SK-N-SH (cell line): ENCODE measurements at regions not wholly inside any gene's neighbourhood (a gene's known extent, or its start where the extent isn't known, plus 50 kb on each side); places are given as distances from the start of the nearest gene placed in this dataset.

Source experiments
- CTCF ChIA-PET: fragments of 300-600, 350-600 bp; formaldehyde crosslinking; extraction: SDS; loops from one replicate; lab custom pipeline; 2021; lab: Yijun Ruan, JAX
- POLR2A ChIA-PET: fragments of 350-600 bp; sonication (Branson Sonifier 250); formaldehyde crosslinking; extraction: SDS; loops from one replicate; lab custom pipeline; 2020; ENCODE audit warnings: antibody characterized with exemption, inconsistent platforms; lab: Yijun Ruan, JAX
- DNase-seq: peaks from one replicate; pipeline ENCODE4 v3.0.0; 2012
- H2AFZ ChIP-seq: fragments of 200-600 bp; sonication (generic); 2 replicates; pipeline ENCODE4 v1.8.1; 2016; ENCODE audit warnings: antibody characterized with exemption, mild to moderate bottlenecking, low read depth
- H3F3A ChIP-seq: fragments of 200-600 bp; sonication (generic); replicated peaks from 2 replicates; pipeline ENCODE3; 2016; ENCODE audit warnings: antibody characterized with exemption, mild to moderate bottlenecking; ENCODE audit not compliant: insufficient read depth
- H3K27ac ChIP-seq, 2 experiments: fragments of 200-500 bp in 1 of 2; fragments of 200-600 bp in 1 of 2; sonication (Bioruptor generic) in 1 of 2; sonication (generic), shearing (Covaris generic) in 1 of 2; 2 replicates each; pipeline versions ENCODE4 v1.5.1 to v1.6.1; 2014 to 2016; ENCODE audit warnings: low read depth in 2 of 2, inconsistent platforms in 1 of 2, low read length in 1 of 2, mild to moderate bottlenecking in 1 of 2, mixed read lengths in 1 of 2
- H3K27me3 ChIP-seq: fragments of 200-600 bp; sonication (generic), shearing (Covaris generic); 2 replicates; pipeline ENCODE4 v1.6.1; 2016; ENCODE audit warnings: mixed run types; ENCODE audit not compliant: insufficient read depth
- H3K36me3 ChIP-seq, 2 experiments: fragments of 200-500 bp in 1 of 2; fragments of 200-600 bp in 1 of 2; sonication (Bioruptor generic) in 1 of 2; sonication (generic) in 1 of 2; replicated peaks in 1 of 2; 2 replicates each; pipeline versions ENCODE3 to v1.5.1; 2014 to 2016; ENCODE audit warnings: low read length in 1 of 2, mild to moderate bottlenecking in 1 of 2; ENCODE audit not compliant: insufficient read depth in 2 of 2, control insufficient read depth in 1 of 2
- H3K4me1 ChIP-seq, 2 experiments: fragments of 200-500 bp in 1 of 2; fragments of 200-600 bp in 1 of 2; sonication (Bioruptor generic) in 1 of 2; sonication (generic), shearing (Covaris generic) in 1 of 2; 2 replicates each; pipeline versions ENCODE4 v1.5.1 to v1.6.1; 2014 to 2016; ENCODE audit warnings: low read depth in 1 of 2, low read length in 1 of 2, mixed run types in 1 of 2; ENCODE audit not compliant: insufficient read depth in 2 of 2, control insufficient read depth in 1 of 2
- H3K4me2 ChIP-seq: fragments of 200-600 bp; sonication (generic), shearing (Covaris generic); 2 replicates; pipeline ENCODE4 v1.6.1; 2017; ENCODE audit warnings: mixed run types
- H3K4me3 ChIP-seq, 2 experiments: fragments of 200-500 bp in 1 of 2; fragments of 200-600 bp in 1 of 2; sonication (Bioruptor generic) in 1 of 2; sonication (generic), shearing (Covaris generic) in 1 of 2; 2 replicates each; pipeline versions ENCODE4 v1.5.1 to v1.8.1; 2014 to 2016; ENCODE audit warnings: low read depth in 2 of 2, inconsistent platforms in 1 of 2, low read length in 1 of 2, mild to moderate bottlenecking in 1 of 2, mixed read lengths in 1 of 2, moderate library complexity in 1 of 2
- H3K79me2 ChIP-seq: fragments of 200-600 bp; sonication (generic); 2 replicates; pipeline ENCODE4 v1.8.1; 2017; ENCODE audit warnings: mild to moderate bottlenecking; ENCODE audit not compliant: insufficient read depth
- H3K9ac ChIP-seq: fragments of 200-600 bp; sonication (generic); 2 replicates; pipeline ENCODE4 v1.6.1; 2017; ENCODE audit warnings: mixed run types
- H3K9me2 ChIP-seq: fragments of 200-600 bp; sonication (generic); 2 replicates; pipeline ENCODE4 v1.6.1; 2017; ENCODE audit warnings: mixed run types
- H3K9me3 ChIP-seq: fragments of 200-600 bp; sonication (generic); 2 replicates; pipeline ENCODE4 v1.6.1; 2017; ENCODE audit warnings: mixed run types, mild to moderate bottlenecking, moderate library complexity
- H4K20me1 ChIP-seq: fragments of 200-600 bp; sonication (generic); 2 replicates; pipeline ENCODE4 v1.6.1; 2017; ENCODE audit warnings: mild to moderate bottlenecking, mixed run types; ENCODE audit not compliant: insufficient read depth
- EZH2phosphoT487 ChIP-seq: fragments of 200-600 bp; sonication (generic); IDR thresholded peaks from 2 replicates; pipeline ENCODE4 v1.6.1; 2017; ENCODE audit warnings: low read depth, mixed run types, mild to moderate bottlenecking, antibody characterized with exemption, moderate library complexity, borderline replicate concordance
- FOXJ3 ChIP-seq: sonication (generic); formaldehyde crosslinking; IDR thresholded peaks from 2 replicates; pipeline ENCODE4 v1.5.1; 2020; ENCODE audit warnings: mild to moderate bottlenecking, missing genetic modification reagents
- FOXM1 ChIP-seq: IDR thresholded peaks from 2 replicates; pipeline ENCODE4 v1.4.0; 2012; ENCODE audit warnings: low read depth, mild to moderate bottlenecking
- GATA2 ChIP-seq: sonication (generic); formaldehyde crosslinking; IDR thresholded peaks from 2 replicates; pipeline ENCODE4 v1.5.0; 2020; ENCODE audit warnings: mild to moderate bottlenecking, missing genetic modification reagents
- JUND ChIP-seq: IDR thresholded peaks from 2 replicates; pipeline ENCODE4 v1.4.0; 2012
- MEF2A ChIP-seq: IDR thresholded peaks from 2 replicates; pipeline ENCODE4 v1.4.0; 2012; ENCODE audit warnings: low read depth, borderline replicate concordance
- NFIC ChIP-seq: IDR thresholded peaks from 2 replicates; pipeline ENCODE4 v1.4.0; 2012; ENCODE audit warnings: borderline replicate concordance
- NRF1 ChIP-seq: IDR thresholded peaks from 2 replicates; pipeline ENCODE4 v1.6.1; 2012; ENCODE audit warnings: low read depth, mild to moderate bottlenecking, low read length
- RCOR1 ChIP-seq: fragments of 150-350 bp; IDR thresholded peaks from 2 replicates; pipeline ENCODE4 v1.6.1; 2017; ENCODE audit warnings: antibody characterized with exemption, low read length
- RFX5 ChIP-seq: IDR thresholded peaks from 2 replicates; pipeline ENCODE4 v1.6.1; 2012; ENCODE audit warnings: mild to moderate bottlenecking, improper control_type of control experiment, low read length
- SIN3A ChIP-seq: IDR thresholded peaks from 2 replicates; pipeline ENCODE4 v1.6.1; 2012; ENCODE audit warnings: low read depth, mild to moderate bottlenecking, low read length, moderate library complexity, borderline replicate concordance
- SMC3 ChIP-seq: IDR thresholded peaks from 2 replicates; pipeline ENCODE4 v1.6.1; 2012; ENCODE audit warnings: low read depth, low read length, improper control_type of control experiment
- TAF1 ChIP-seq: IDR thresholded peaks from 2 replicates; pipeline ENCODE4 v1.6.1; 2012; ENCODE audit warnings: low read depth, mild to moderate bottlenecking, low read length, moderate library complexity, borderline replicate concordance
- TEAD4 ChIP-seq: IDR thresholded peaks from 2 replicates; pipeline ENCODE4 v1.4.0; 2012; ENCODE audit warnings: mild to moderate bottlenecking, borderline replicate concordance; ENCODE audit not compliant: insufficient read depth
- YY1 ChIP-seq: IDR thresholded peaks from 2 replicates; pipeline ENCODE4 v1.4.0; 2012; ENCODE audit warnings: low read depth, mild to moderate bottlenecking
- TF ChIP-seq, protein P1 (sequence below): IDR thresholded peaks from 2 replicates; pipeline ENCODE4 v1.6.1; 2012; ENCODE audit warnings: mild to moderate bottlenecking, low read depth, low read length, moderate library complexity
- TF ChIP-seq, protein P2 (sequence below): IDR thresholded peaks from 2 replicates; pipeline ENCODE4 v1.4.0; 2012; ENCODE audit warnings: low read depth, borderline replicate concordance
- TF ChIP-seq, protein P3 (sequence below): fragments of 200-600 bp; sonication (generic); IDR thresholded peaks from 2 replicates; pipeline ENCODE4 v1.6.1; 2017; ENCODE audit warnings: antibody characterized with exemption, mild to moderate bottlenecking, moderate library complexity
- TF ChIP-seq, protein P4 (sequence below): fragments of 150-350 bp; IDR thresholded peaks from 2 replicates; pipeline ENCODE4 v1.6.1; 2016; ENCODE audit warnings: mild to moderate bottlenecking, low read depth, low read length
- TF ChIP-seq, protein P5 (sequence below): IDR thresholded peaks from 2 replicates; pipeline ENCODE4 v1.4.0; 2012; ENCODE audit warnings: low read depth
- TF ChIP-seq, protein P6 (sequence below): IDR thresholded peaks from 2 replicates; pipeline ENCODE4; 2012

DNA sequence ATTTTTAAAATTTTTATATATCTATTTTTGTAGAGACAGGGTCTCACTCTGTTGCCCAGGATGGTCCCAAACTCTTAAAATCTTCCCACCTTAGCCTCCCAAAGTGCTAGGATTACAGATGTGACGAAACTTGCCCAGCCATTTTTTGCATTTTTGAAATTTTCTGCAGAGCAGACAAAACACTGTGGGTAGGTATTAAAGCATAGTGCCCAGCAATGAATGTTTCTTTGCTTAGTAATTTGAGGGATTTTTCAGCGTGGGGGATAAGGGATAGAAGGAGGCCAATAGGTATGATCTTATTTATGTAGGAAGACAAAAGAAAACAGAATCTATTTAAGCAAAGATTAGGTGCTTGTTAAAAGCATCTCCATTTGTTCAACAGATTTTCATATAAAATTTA, 446.8 kb upstream of the DPH6 start (continued):
- TF ChIP-seq FOXM1 (no peak), YY1 (no peak), JUND (no peak), RFX5 (no peak), MEF2A (no peak)
- TF ChIP-seq, all 33 proteins: peak for 0

DNA sequence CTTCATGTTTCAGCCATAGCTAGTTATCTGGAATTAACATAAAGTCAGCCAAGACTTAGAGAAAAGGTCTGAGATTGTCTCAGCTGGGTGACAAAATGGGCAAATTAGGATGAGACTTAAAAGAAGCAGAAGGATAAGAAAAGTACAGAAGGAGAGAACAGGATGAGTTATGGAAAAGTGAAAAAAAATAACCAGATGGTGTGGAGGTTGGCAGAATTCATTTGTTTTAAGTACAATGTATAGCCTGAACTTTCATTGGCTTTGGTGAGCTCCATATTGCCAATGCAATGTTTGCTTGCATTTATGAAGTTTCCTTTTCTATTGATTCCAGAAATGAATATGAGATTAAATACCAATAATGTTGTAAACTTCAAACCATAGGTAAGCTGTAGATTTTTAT, 447.2 kb upstream of the DPH6 start:
- no peak for TF ChIP-seq RCOR1
- TF ChIP-seq SIN3A = no peak
- TF ChIP-seq NFIC = no peak
- TF ChIP-seq FOXJ3 (CRISPR knock-in tag) = no peak
- no peak for TF ChIP-seq TAF1
- TF ChIP-seq MEF2A = no peak
- TF ChIP-seq, protein P1, sequence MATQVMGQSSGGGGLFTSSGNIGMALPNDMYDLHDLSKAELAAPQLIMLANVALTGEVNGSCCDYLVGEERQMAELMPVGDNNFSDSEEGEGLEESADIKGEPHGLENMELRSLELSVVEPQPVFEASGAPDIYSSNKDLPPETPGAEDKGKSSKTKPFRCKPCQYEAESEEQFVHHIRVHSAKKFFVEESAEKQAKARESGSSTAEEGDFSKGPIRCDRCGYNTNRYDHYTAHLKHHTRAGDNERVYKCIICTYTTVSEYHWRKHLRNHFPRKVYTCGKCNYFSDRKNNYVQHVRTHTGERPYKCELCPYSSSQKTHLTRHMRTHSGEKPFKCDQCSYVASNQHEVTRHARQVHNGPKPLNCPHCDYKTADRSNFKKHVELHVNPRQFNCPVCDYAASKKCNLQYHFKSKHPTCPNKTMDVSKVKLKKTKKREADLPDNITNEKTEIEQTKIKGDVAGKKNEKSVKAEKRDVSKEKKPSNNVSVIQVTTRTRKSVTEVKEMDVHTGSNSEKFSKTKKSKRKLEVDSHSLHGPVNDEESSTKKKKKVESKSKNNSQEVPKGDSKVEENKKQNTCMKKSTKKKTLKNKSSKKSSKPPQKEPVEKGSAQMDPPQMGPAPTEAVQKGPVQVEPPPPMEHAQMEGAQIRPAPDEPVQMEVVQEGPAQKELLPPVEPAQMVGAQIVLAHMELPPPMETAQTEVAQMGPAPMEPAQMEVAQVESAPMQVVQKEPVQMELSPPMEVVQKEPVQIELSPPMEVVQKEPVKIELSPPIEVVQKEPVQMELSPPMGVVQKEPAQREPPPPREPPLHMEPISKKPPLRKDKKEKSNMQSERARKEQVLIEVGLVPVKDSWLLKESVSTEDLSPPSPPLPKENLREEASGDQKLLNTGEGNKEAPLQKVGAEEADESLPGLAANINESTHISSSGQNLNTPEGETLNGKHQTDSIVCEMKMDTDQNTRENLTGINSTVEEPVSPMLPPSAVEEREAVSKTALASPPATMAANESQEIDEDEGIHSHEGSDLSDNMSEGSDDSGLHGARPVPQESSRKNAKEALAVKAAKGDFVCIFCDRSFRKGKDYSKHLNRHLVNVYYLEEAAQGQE = no peak
- no peak for TF ChIP-seq SMC3
- TF ChIP-seq YY1 = no peak
- TF ChIP-seq, protein P2, sequence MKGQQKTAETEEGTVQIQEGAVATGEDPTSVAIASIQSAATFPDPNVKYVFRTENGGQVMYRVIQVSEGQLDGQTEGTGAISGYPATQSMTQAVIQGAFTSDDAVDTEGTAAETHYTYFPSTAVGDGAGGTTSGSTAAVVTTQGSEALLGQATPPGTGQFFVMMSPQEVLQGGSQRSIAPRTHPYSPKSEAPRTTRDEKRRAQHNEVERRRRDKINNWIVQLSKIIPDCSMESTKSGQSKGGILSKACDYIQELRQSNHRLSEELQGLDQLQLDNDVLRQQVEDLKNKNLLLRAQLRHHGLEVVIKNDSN = no peak
- TF ChIP-seq, protein P3, sequence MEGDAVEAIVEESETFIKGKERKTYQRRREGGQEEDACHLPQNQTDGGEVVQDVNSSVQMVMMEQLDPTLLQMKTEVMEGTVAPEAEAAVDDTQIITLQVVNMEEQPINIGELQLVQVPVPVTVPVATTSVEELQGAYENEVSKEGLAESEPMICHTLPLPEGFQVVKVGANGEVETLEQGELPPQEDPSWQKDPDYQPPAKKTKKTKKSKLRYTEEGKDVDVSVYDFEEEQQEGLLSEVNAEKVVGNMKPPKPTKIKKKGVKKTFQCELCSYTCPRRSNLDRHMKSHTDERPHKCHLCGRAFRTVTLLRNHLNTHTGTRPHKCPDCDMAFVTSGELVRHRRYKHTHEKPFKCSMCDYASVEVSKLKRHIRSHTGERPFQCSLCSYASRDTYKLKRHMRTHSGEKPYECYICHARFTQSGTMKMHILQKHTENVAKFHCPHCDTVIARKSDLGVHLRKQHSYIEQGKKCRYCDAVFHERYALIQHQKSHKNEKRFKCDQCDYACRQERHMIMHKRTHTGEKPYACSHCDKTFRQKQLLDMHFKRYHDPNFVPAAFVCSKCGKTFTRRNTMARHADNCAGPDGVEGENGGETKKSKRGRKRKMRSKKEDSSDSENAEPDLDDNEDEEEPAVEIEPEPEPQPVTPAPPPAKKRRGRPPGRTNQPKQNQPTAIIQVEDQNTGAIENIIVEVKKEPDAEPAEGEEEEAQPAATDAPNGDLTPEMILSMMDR = no peak
- no peak for TF ChIP-seq NRF1
- no peak for TF ChIP-seq GATA2
- no peak for TF ChIP-seq EZH2phosphoT487
- TF ChIP-seq, protein P4, sequence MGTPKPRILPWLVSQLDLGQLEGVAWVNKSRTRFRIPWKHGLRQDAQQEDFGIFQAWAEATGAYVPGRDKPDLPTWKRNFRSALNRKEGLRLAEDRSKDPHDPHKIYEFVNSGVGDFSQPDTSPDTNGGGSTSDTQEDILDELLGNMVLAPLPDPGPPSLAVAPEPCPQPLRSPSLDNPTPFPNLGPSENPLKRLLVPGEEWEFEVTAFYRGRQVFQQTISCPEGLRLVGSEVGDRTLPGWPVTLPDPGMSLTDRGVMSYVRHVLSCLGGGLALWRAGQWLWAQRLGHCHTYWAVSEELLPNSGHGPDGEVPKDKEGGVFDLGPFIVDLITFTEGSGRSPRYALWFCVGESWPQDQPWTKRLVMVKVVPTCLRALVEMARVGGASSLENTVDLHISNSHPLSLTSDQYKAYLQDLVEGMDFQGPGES = no peak
- TF ChIP-seq, protein P5, sequence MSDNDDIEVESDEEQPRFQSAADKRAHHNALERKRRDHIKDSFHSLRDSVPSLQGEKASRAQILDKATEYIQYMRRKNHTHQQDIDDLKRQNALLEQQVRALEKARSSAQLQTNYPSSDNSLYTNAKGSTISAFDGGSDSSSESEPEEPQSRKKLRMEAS = no peak
- TF ChIP-seq, protein P6, sequence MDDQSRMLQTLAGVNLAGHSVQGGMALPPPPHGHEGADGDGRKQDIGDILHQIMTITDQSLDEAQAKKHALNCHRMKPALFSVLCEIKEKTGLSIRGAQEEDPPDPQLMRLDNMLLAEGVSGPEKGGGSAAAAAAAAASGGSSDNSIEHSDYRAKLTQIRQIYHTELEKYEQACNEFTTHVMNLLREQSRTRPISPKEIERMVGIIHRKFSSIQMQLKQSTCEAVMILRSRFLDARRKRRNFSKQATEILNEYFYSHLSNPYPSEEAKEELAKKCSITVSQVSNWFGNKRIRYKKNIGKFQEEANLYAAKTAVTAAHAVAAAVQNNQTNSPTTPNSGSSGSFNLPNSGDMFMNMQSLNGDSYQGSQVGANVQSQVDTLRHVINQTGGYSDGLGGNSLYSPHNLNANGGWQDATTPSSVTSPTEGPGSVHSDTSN = no peak
- no peak for TF ChIP-seq TEAD4
- Histone ChIP-seq H3K9me3 (no peaks in the 10 kb centered on the region), H2AFZ (no peak overlapping the region), H3K4me1 (no peaks in the 10 kb centered on the region), H3K79me2 (no peaks in the 10 kb centered on the region), H3K27me3 (no peaks in the 10 kb centered on the region), H4K20me1 (no peaks in the 10 kb centered on the region), H3K9me2 (no peaks in the 10 kb centered on the region), H3K4me3 (no peak overlapping the region), H3K9ac (no peak overlapping the region), H3K36me3 (no peaks in the 10 kb centered on the region), H3K4me2 (no peak overlapping the region), H3K27ac (no peak overlapping the region), H3F3A (no peaks in the 10 kb centered on the region)
- no peak for DNase-seq
- ChIA-PET CTCF (no interaction called here), POLR2A (no interaction called here)
